Stimulated activated CD8-positive, alpha-beta memory T cell treated with anti-CD3 and anti-CD28 coated beads, Interleukin-4, amount 100 ng/mL, for 1 hour (primary cell): ENCODE measurements at regions not wholly inside any gene's neighbourhood (a gene's known extent, or its start where the extent isn't known, plus 50 kb on each side); places are given as distances from the start of the nearest gene placed in this dataset.
"Not testable (repeated sequence)": the region's sequence is repeated elsewhere in the genome, so short reads cannot be mapped to it uniquely, and the experiment has no call there.

Experiments
- DNase-seq, 2 donors: peaks; one replicate each; pipeline ENCODE4 v3.0.0-alpha.2; 2020; ENCODE audit warnings: low read depth in 2 of 2, low spot score in 1 of 2

DNA sequence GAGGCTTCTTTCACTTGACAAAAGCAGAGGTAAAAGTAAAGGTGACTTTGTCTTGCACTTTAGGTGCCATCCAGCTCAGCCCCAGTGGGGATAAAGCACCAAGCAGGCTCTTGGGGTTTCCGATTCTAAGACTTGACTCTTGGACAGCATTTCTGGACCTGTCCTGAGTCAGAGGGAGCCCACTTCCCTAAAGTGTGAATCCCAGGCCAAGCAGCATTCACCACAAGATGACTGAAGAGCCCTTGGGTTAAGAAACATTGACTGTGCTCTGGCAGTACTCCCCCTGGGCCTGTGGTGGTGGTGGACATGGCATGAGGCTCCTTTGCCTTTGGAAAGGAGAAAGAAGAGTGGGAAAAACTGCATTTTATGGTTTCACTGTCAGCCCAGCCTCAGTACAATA is 638.0 kb upstream of the VRK2 start:
- DNase-seq: no peak

DNA sequence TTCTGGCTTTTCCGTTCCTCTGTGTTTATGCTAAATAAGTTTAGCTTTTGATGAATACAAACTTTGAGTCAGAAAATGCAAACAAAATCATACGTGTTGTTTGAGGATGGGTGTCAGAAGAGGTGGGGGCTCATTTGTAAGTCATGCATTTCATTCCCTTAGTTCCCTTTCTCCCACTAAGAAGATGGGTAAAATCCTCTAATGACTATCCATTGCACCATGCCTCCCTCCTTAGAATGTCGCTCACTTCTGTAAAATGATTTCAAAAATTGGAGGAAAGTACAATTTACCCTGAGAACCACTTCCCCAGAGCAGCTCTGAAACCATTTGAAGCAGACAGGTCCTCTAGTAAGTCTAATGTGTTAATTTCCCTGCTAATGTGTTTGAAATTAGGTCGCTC is 629.6 kb upstream of the VRK2 start:
- no peak for DNase-seq

DNA sequence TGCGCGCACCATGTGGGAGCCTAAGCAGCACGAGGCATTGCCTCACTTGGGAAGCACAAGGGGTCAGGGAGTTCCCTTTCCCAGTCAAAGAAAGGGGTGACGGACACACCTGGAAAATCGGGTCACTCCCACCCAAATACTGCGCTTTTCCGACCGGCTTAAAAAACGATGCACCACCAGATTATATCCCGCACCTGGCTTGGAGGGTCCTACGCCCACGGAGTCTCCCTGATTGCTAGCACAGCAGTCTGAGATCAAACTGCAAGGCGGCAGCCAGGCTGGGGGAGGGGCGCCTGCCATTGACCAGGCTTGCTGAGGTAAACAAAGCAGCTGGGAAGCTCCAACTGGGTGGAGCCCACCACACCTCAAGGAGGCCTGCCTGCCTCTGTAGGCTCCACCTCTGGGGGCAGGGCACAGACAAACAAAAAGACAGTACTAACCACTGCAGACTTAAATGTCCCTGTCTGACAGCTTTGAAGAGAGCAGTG is 627.7 kb upstream of the VRK2 start:
- not testable (repeated sequence) for DNase-seq

DNA sequence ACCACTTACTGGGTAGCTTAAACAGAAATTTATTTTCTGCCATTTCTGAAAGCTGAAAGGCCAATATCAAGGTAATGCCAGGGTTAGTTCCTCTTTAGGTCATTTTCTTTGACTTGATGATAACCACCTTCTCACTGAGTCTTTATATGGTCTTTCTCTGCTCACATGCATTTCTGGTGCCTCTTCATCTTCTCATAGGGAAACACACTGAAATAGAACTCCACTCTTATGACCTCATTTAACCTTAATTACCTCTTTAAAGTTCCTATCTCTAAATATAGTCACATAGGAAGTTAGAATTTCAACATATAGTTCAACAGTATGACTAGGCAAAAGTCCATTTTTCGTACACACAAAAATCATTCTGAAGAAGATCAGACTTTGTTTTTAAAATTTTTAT is 616.8 kb upstream of the VRK2 start:
- DNase-seq: no peak

DNA sequence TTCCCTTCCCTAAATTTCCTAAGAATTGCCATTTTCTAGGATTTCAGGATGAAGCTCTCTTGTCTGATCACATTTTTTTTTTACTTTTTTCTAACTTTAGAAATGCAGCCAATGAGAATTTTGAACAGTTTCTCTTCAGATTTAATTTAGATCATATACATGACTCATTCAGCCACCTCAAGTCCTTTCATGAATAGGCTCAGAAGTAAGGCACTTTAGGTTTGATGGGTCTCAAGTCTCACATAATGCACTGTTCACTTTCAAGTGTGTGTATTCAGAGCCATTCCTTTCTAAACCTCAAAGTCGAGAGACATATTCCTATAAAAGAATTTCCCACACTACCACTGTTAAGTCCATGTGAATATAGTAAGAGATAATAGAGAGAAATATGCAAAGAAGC is 614.1 kb upstream of the VRK2 start:
- no peak for DNase-seq

GRCh38 chr2:57434441-57434840 is 612.2 kb upstream of the VRK2 start:
- DNase-seq: no peak

DNA sequence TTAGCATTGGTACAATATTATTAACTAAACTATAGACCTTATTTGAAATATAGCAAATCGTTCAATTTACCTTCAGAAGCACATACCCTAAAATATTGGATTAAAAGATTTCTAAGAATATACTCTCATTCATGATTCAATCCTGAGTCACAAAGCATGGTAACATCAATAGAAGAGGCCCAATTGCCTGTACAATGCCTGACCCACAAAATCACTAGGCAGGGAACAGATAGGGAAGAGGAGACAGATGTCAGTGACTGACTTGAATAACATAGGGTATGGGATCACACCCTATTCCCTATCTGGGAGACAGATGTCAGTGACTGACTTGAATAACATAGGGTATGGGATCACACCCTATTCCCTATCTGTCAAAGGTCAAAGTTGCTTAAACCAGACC is 611.6 kb upstream of the VRK2 start:
- DNase-seq: no peak

DNA sequence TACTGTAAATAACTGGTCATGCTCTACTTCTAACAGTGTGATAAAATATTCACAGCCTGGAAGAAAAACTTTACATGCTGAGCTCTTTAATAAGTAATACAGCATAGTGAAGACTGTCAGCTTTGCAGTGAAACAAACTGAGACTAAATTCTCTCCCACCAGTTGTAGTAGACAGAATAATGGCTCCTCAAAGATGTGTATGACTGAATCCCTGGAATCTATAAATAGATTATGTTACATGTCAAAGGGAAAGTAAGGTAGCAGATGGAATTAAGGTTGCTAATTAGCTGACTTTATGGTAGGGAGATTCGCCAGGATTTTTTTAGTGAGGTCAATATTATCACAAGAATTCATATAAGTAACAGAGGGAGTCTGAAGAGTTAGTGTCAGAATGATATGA is 609.5 kb upstream of the VRK2 start:
- no peak for DNase-seq

DNA sequence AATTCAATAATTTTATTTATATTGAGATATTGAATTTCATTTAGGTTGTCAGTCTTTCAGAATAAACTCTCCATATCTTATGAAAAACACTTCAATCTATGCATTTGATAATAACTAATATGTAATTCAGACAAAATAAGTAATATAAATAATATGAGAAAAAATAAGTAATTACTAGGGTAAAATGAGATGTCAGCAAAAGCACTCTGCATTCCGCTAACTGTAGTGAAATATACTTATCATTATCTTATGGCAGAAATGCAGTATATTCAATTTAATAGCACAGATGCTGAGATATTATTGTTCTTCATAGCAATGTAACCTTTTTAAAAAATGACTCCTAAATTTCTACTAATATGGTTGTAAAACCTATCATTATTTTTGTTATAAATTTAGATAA is 606.2 kb upstream of the VRK2 start:
- DNase-seq: no peak

- DNase-seq: no peak
Observed at GRCh38 chr2:57443086-57443485, 603.5 kb upstream of the VRK2 start.

DNA sequence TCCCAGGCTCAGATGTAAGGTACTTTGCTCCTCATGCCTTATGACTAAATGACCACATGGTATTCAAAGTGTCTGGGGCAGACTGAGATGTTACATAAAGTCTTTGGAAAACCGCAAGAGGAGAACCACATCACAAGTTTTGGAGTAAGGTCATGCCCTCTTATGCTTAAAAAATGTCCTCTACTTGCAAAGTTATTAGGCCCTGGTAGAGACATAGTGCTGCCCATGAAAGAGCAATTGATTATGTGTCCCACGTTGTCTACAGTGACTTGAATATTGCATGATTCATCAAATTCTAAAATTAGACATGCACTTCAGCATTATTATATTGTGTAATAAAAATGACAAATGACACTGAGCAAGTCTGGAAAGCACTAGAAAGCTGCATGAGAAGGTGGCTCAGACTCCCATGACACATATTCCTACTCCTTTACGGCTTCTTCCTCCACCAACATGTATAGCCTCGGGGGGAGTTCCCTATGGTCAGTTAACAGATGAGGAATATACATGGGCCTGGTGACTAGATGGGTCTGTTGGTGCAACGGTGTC is 602.6 kb upstream of the VRK2 start:
- no peak for DNase-seq

GRCh38 chr2:57444752-57445430 is 601.7 kb upstream of the VRK2 start:
- DNase-seq: no peak

- DNase-seq: no peak
Observed at GRCh38 chr2:57448816-57449215, 597.8 kb upstream of the VRK2 start.

DNA sequence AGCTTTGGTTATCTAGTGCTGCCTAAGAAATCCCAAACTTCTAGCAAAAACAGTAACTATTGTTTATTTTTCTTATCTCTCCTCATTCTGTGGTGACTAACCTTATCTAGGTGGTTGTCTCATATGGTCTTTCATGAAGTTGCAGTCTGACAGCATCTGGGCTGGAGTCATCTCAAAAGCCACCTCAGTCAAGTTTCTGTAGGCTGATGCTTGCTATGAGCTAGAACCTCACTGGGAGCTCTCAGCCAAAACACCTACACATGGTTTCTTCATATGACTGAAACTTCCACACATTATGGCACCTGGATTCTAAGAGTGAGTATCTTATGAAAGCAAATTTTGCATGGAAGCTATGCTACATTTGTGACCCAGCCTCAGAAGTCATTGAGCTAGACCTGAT is 596.4 kb upstream of the VRK2 start:
- DNase-seq: no peak

GRCh38 chr2:57452634-57453033 is 594.0 kb upstream of the VRK2 start:
- no peak for DNase-seq

DNA sequence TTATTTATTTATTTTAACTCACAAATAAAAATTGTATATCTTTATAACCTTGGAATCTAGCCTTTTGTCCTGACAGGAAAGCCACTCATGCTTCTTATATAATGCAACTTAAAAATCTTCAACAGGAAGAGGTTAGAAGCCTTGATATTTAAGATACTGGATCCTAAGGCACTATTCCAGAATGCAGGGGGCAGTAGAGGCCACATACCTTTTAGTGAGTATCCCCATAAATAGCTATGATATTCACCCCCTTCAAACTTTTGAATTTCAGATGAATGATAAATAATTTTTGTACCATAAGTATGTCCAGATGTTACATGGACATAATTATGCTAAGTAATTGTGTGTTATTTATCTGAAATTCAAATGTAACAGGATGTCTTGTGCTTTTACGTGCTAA is 592.7 kb upstream of the VRK2 start:
- no peak for DNase-seq

DNA sequence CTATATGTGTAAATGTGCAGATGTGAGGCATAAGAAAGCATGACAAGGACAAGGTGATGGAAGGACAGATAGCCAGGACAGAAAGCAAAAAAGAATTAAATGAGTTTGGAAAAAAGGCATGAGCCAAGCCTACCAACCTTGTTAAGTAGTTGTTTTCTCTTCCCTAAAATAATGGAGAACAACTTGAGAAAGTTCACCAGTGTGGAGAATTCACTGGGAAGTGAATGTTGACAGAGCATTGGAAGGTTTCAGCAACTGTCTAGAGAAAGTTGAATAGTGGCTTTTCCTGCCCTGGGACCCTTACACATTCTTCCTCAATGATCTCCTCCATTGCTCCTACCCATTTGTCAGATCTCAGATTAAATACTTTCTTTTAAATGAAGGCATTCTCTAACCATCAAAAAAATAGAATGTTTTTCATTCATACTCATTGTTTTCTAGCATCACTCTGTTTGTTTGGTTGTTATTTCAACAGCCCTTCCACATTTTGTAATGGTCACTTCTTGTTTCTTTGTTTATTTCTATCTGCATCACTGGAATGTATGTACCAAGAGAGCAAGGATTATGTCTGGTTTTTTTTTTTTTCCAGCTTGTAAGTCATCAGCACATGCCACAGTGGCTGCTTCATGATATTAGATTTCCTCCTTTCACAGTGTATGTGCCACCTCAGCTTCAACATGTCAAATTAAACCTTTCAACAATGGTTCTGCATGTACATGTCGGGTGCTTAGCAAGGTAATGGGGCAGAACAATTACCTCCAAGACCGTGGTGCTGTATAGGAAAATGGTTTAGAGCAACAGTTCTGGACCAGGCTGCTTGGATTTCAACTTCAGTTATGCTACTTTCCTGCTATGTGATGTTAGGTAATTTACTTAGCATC is 586.0 kb upstream of the VRK2 start:
- no peak for DNase-seq

DNA sequence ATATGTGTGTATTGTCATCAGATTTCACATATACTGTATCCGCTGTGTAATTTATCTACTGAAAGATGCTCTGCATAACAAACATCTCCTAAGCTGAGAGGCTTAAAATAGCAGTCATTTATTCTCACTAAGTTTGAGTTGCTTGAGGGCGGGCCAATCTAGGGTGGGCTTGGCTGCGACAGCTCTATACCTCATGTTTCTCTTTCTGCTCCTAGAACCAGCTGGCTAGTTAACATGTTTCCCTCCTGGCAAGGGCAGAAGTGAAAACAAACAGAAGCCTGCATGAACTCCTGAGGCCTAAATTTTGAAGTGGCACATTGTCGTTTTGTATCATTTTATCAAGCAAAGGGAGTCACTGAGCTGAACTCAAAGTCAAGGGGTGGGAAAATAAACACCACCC is 585.0 kb upstream of the VRK2 start:
- no peak for DNase-seq

DNA sequence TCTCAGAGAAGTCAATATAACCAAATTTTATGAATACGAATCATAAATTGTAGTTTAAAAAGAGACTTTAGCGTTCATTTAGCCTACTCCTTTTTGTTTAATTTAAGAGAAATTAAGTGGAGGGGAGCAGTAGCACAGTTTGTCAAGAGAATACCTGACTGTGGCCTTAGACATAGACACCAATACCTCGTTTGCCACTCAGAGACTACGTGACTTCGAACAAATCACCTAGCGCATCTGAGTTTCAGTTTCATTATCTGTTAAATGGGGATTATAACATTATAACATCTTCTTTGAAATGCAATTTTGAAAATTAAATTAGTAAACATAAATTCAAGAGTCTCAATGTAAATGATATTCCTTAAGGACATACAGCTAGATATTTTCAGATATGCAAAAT is 581.5 kb upstream of the VRK2 start:
- no peak for DNase-seq

DNA sequence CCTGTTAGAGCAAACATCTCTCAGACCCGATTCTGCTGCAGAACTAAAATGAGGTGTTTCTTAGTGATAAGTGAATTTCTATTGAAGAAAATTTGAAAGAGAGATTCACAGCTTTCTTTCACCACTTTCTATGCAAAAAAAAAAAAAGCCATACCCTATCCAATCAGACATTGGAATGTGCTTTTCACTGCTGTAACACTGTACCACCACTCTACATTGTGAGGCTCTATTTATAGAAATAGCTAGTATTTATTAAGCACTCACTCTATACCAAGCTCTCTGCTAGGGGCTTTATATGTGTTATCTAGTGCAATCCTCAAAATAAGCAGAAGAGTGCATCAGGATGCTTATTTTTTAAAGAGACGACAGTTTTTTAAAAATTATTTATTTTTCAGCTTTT is 580.6 kb upstream of the VRK2 start:
- DNase-seq: no peak

- DNase-seq: no peak
Observed at GRCh38 chr2:57475391-57475790, 571.2 kb upstream of the VRK2 start.

DNA sequence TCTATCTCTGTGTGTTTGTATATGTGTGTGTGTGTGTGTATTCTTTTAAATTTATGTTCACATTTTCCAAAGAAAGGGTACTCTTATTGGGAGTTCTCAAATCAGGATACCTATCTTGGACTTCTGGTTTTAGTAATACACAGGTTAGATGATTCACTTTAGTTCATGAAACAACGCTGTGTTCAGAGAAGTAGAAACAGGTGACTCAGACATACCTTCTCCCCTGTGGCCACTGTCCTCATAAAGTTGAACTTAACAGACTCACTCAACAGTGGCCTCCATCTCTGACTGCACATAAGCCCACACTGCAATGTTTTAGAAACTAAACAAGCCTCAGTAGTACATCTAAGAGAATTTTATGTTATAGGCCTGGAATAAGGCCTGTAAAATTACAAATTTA is 566.6 kb upstream of the VRK2 start:
- DNase-seq: no peak
